ENCODE measurements at regions not wholly inside any gene's neighbourhood (a gene's known extent, or its start where the extent isn't known, plus 50 kb on each side); places are given as distances from the start of the nearest gene placed in this dataset.

- H3K4me1 ChIP-seq (ENCODE audit: control insufficient read depth, insufficient read depth, low read length) = no peaks in the 10 kb centered on the region
- TF ChIP-seq SIN3A (IDR thresholded peaks at IDR 0.05; ENCODE audit: borderline replicate concordance, insufficient read depth, low read depth, low read length) (no peak), TCF7L2 (IDR thresholded peaks at IDR 0.05; ENCODE audit: low read depth, low read length) (no peak), REST (IDR thresholded peaks at IDR 0.05; ENCODE audit: insufficient read depth in 1 of 2, low read depth in 2 of 2, low read length in 1 of 2) (no peak), POLR2AphosphoS5 (IDR thresholded peaks at IDR 0.05; ENCODE audit: low read depth, low read length) (no peak), CTCF (IDR thresholded peaks at IDR 0.05) (no peak)
- no peak overlapping the region for H3K27ac ChIP-seq (ENCODE audit: low read length)
- no peak for DNase-seq (ENCODE audit: low read depth, low spot score)
- no peaks in the 10 kb centered on the region for H3K36me3 ChIP-seq (ENCODE audit: control insufficient read depth, insufficient read depth, low read length)
- intact Hi-C loops (cut with micrococcal nuclease; ENCODE audit: unreplicated experiment) (no loop called here), in situ Hi-C loops (cut with HindIII; ENCODE audit: low pct_unique_long_range_greater_than_20kb, low sequenced_read_pairs) (no loop called here)
- no peaks in the 10 kb centered on the region for H3K27me3 ChIP-seq (ENCODE audit: control insufficient read depth, insufficient read depth, low read length)
- ChIA-PET CTCF (no interaction called here), POLR2A (no interaction called here)
- no TSS peak for BruUV-seq (replicated peaks)
- no peak overlapping the region for H3K4me3 ChIP-seq (ENCODE audit: low read depth in 2 of 2, low read length in 2 of 2)
- no peak for ATAC-seq
- no peaks in the 10 kb centered on the region for H3K9me3 ChIP-seq (ENCODE audit: control insufficient read depth, insufficient read depth, low read depth, low read length)
Measured at GRCh38 chr11:91822805-91823204, 401.8 kb upstream of the FAT3 start.

- H3K4me3 ChIP-seq (ENCODE audit: low read depth in 2 of 2, low read length in 2 of 2) = no peak overlapping the region
- in situ Hi-C loops (cut with HindIII; ENCODE audit: low pct_unique_long_range_greater_than_20kb, low sequenced_read_pairs) = no loop called here
- CTCF ChIA-PET = no interaction called here
- POLR2A ChIA-PET = no interaction called here
- intact Hi-C loops (cut with micrococcal nuclease; ENCODE audit: unreplicated experiment) = no loop called here
- H3K4me1 ChIP-seq (ENCODE audit: control insufficient read depth, insufficient read depth, low read length) = no peaks in the 10 kb centered on the region
- DNase-seq (ENCODE audit: low read depth, low spot score) = no peak
- TF ChIP-seq REST (IDR thresholded peaks at IDR 0.05; ENCODE audit: insufficient read depth in 1 of 2, low read depth in 2 of 2, low read length in 1 of 2) (no peak), SIN3A (IDR thresholded peaks at IDR 0.05; ENCODE audit: borderline replicate concordance, insufficient read depth, low read depth, low read length) (no peak)
- ATAC-seq = no peak
- no peaks in the 10 kb centered on the region for H3K36me3 ChIP-seq (ENCODE audit: control insufficient read depth, insufficient read depth, low read length)
- no peak overlapping the region for H3K27ac ChIP-seq (ENCODE audit: low read length)
- no TSS peak for BruUV-seq (replicated peaks)
- no peaks in the 10 kb centered on the region for H3K27me3 ChIP-seq (ENCODE audit: control insufficient read depth, insufficient read depth, low read length)
- H3K9me3 ChIP-seq (ENCODE audit: control insufficient read depth, insufficient read depth, low read depth, low read length) = no peaks in the 10 kb centered on the region
Measured at GRCh38 chr11:91820709-91821108, 403.9 kb upstream of the FAT3 start.
